ENCODE measurements at regions not wholly inside any gene's neighbourhood (a gene's known extent, or its start where the extent isn't known, plus 50 kb on each side); places are given as distances from the start of the nearest gene placed in this dataset.

- H3K27me3 ChIP-seq: no peaks in the 10 kb centered on the region
- TF ChIP-seq POLR2AphosphoS5 (IDR thresholded peaks at IDR 0.05) (no peak), POLR2A (IDR thresholded peaks at IDR 0.05) (no peak), CTCF (IDR thresholded peaks at IDR 0.05) (no peak), EP300 (IDR thresholded peaks at IDR 0.05) (no peak)
- no peaks in the 10 kb centered on the region for H3K36me3 ChIP-seq
- no peaks in the 10 kb centered on the region for H3K4me1 ChIP-seq
- no peaks in the 10 kb centered on the region for H3K9me3 ChIP-seq
- no peak for DNase-seq (ENCODE audit: low spot score in 2 of 2)
- no peak overlapping the region for H3K4me3 ChIP-seq
- no peak overlapping the region for H3K27ac ChIP-seq
Measured at GRCh38 chr4:57916479-57916878, 806.3 kb upstream of the IGFBP7 start.

- H3K36me3 ChIP-seq: no peaks in the 10 kb centered on the region
- TF ChIP-seq EP300 (IDR thresholded peaks at IDR 0.05): no peak
- no peak for TF ChIP-seq CTCF (IDR thresholded peaks at IDR 0.05)
- TF ChIP-seq POLR2AphosphoS5 (IDR thresholded peaks at IDR 0.05): no peak
- TF ChIP-seq POLR2A (IDR thresholded peaks at IDR 0.05): no peak
- H3K4me1 ChIP-seq: no peaks in the 10 kb centered on the region
- no peaks in the 10 kb centered on the region for H3K9me3 ChIP-seq
- no peak overlapping the region for H3K4me3 ChIP-seq
- DNase-seq (ENCODE audit: low spot score in 2 of 2): no peak
- H3K27me3 ChIP-seq: no peaks in the 10 kb centered on the region
- H3K27ac ChIP-seq: no peak overlapping the region
Measured at GRCh38 chr4:57911203-57911602, 801.0 kb upstream of the IGFBP7 start.

- H3K9me3 ChIP-seq: no peaks in the 10 kb centered on the region
- 78% methylated on average over 3 of the region's 3 CpGs for WGBS
- no peaks in the 10 kb centered on the region for H3K4me1 ChIP-seq
- DNase-seq (ENCODE audit: low spot score in 2 of 2): no peak
- TF ChIP-seq CTCF (IDR thresholded peaks at IDR 0.05) (no peak), EP300 (IDR thresholded peaks at IDR 0.05) (no peak), POLR2AphosphoS5 (IDR thresholded peaks at IDR 0.05) (no peak), POLR2A (IDR thresholded peaks at IDR 0.05) (no peak)
- no peaks in the 10 kb centered on the region for H3K36me3 ChIP-seq
- H3K27me3 ChIP-seq: no peaks in the 10 kb centered on the region
- no peak overlapping the region for H3K4me3 ChIP-seq
- H3K27ac ChIP-seq: no peak overlapping the region
Measured at GRCh38 chr4:57910151-57910550, 800.0 kb upstream of the IGFBP7 start.

- 48% methylated on average over 3 of the region's 3 CpGs for WGBS
- no peak overlapping the region for H3K27ac ChIP-seq
- TF ChIP-seq POLR2A (IDR thresholded peaks at IDR 0.05) (no peak), CTCF (IDR thresholded peaks at IDR 0.05) (no peak), POLR2AphosphoS5 (IDR thresholded peaks at IDR 0.05) (no peak), EP300 (IDR thresholded peaks at IDR 0.05) (no peak)
Measured at GRCh38 chr4:57905965-57906364, 795.8 kb upstream of the IGFBP7 start.

GRCh38 chr4:57877047-57877458 is 766.9 kb upstream of the IGFBP7 start:
- Histone ChIP-seq H3K27ac (no peak overlapping the region), H3K4me1 (no peaks in the 10 kb centered on the region), H3K9me3 (no peaks in the 10 kb centered on the region), H3K36me3 (no peaks in the 10 kb centered on the region), H3K4me3 (no peak overlapping the region), H3K27me3 (no peaks in the 10 kb centered on the region)
- no peak for DNase-seq (ENCODE audit: low spot score in 2 of 2)
- 74% methylated on average over 3 of the region's 3 CpGs for WGBS
- TF ChIP-seq CTCF (IDR thresholded peaks at IDR 0.05): no peak
- no peak for TF ChIP-seq POLR2AphosphoS5 (IDR thresholded peaks at IDR 0.05)
- TF ChIP-seq POLR2A (IDR thresholded peaks at IDR 0.05): no peak
- no peak for TF ChIP-seq EP300 (IDR thresholded peaks at IDR 0.05)

More at GRCh38 chr4:57905965-57906364, 795.8 kb upstream of the IGFBP7 start:
- DNase-seq (ENCODE audit: low spot score in 2 of 2): no peak
- H3K27me3 ChIP-seq: no peaks in the 10 kb centered on the region
- H3K36me3 ChIP-seq: no peaks in the 10 kb centered on the region
- no peaks in the 10 kb centered on the region for H3K9me3 ChIP-seq
- H3K4me3 ChIP-seq: no peak overlapping the region
- no peaks in the 10 kb centered on the region for H3K4me1 ChIP-seq

Data from suprapubic skin (tissue), 4 donors.